ENCODE measurements at regions not wholly inside any gene's neighbourhood (a gene's known extent, or its start where the extent isn't known, plus 50 kb on each side); places are given as distances from the start of the nearest gene placed in this dataset.
"Not testable (repeated sequence)": the region's sequence is repeated elsewhere in the genome, so short reads cannot be mapped to it uniquely, and the experiment has no call there.

DNA sequence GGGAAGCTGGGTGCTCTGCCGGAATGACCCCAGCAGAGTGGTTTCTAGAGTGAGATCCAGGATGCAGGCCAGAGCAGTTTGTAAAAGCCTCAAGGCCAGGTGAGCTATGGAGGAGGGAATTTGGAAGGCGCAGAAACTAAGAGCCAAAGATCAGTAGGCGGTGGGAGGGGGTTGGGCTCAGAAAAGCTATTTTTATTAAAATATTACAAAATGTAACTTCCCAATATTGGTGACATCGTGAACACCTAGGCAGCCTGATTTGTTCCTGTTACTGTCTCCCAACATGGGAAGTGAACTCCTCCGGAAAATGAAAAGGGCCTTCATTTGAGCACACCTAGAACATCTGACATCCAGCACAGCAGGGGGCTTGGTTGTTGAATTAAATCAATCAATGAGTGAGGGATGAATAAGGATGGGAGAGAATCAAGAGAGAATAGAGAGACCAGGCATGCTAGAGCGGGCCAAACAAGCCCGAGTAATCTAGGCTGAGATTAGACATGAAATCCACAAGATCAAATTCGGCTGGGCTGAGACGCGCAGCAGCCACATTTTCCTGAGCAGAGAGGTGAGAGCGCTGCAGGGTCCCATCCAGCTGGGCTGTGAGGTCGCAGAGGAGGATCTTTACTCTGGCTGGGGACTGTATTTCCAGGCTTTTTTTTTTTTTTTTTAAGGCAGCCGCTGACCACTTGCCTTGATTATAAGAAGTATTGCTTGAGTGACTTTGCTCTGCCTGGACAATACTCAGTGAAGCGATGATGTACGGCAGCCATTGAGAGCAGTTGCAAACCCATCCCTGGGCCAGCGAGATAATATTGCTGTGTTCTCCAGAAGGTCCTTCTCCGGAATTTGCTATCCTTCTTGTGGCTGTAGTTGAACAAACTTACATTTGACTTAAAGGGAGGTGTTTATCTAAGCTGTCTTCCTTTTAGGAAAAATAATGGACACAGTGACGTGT is 178.0 kb upstream of the KL start:
- in situ Hi-C loops (cut with HindIII; ENCODE audit: low pct_ligation_motif_present, low sequenced_read_pairs) = no loop called here
- H3K27ac ChIP-seq = no peak overlapping the region
- no peaks in the 10 kb centered on the region for H3K36me3 ChIP-seq (replicated peaks)
- DNase-seq = no peak
- TF ChIP-seq, protein P1, sequence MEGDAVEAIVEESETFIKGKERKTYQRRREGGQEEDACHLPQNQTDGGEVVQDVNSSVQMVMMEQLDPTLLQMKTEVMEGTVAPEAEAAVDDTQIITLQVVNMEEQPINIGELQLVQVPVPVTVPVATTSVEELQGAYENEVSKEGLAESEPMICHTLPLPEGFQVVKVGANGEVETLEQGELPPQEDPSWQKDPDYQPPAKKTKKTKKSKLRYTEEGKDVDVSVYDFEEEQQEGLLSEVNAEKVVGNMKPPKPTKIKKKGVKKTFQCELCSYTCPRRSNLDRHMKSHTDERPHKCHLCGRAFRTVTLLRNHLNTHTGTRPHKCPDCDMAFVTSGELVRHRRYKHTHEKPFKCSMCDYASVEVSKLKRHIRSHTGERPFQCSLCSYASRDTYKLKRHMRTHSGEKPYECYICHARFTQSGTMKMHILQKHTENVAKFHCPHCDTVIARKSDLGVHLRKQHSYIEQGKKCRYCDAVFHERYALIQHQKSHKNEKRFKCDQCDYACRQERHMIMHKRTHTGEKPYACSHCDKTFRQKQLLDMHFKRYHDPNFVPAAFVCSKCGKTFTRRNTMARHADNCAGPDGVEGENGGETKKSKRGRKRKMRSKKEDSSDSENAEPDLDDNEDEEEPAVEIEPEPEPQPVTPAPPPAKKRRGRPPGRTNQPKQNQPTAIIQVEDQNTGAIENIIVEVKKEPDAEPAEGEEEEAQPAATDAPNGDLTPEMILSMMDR (IDR thresholded peaks at IDR 0.05; ENCODE audit: low read depth, low read length, missing control alignments) = no peak
- H3K4me3 ChIP-seq (ENCODE audit: low read depth, low read length) = no peak overlapping the region
- no peaks in the 10 kb centered on the region for H3K27me3 ChIP-seq (replicated peaks)

DNA sequence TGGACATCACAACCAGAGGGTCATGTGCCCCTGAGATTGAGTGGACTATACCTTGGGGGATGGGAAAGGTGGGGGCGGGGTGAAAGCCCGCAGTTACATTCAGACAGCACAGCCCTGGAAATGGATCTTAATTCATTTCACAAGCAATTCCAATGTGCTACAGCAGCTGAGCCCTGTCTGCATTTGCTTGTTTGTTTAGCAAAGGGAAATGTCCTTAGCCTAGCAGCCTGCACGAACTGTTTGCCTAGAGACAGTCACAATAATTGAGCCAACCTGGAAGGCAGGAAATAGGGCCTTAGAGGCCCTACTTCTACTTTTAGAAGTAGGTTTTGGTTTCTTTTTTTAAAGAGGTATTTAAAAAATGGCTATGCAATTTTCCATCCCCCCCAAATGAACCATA is 177.3 kb upstream of the KL start:
- TF ChIP-seq, protein P1 (IDR thresholded peaks at IDR 0.05; ENCODE audit: low read depth, low read length, missing control alignments) = no peak
- in situ Hi-C loops (cut with HindIII; ENCODE audit: low pct_ligation_motif_present, low sequenced_read_pairs) = no loop called here
- H3K27me3 ChIP-seq (replicated peaks) = no peaks in the 10 kb centered on the region
- H3K4me3 ChIP-seq (ENCODE audit: low read depth, low read length) = no peak overlapping the region
- no peak overlapping the region for H3K27ac ChIP-seq
- H3K36me3 ChIP-seq (replicated peaks) = no peaks in the 10 kb centered on the region
- DNase-seq = peak; percentile 14

DNA sequence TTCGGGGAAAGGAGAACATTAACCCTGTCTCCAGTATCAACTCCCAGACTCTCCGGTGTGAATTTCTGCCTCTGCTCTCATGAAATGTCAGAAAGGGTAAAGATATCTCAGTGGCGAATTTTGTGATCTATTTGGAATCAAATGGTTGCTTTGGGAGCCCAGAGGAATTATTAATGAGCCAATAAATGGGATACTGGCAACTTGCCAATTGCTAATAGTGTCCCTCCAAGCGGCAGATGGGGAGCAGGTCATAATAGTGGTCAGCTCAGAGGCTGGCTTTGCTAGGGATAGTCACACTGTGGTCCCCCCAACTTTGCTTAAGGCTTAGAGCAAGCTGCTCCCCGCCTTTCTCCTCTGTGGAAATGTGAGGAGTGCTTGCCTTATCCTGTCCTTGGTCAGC is 176.1 kb upstream of the KL start:
- Histone ChIP-seq H3K36me3 (replicated peaks) (no peaks in the 10 kb centered on the region), H3K4me3 (ENCODE audit: low read depth, low read length) (no peak overlapping the region), H3K27ac (no peak overlapping the region), H3K27me3 (replicated peaks) (no peaks in the 10 kb centered on the region)
- in situ Hi-C loops (cut with HindIII; ENCODE audit: low pct_ligation_motif_present, low sequenced_read_pairs) = no loop called here
- DNase-seq = no peak
- TF ChIP-seq, protein P1 (IDR thresholded peaks at IDR 0.05; ENCODE audit: low read depth, low read length, missing control alignments) = no peak

DNA sequence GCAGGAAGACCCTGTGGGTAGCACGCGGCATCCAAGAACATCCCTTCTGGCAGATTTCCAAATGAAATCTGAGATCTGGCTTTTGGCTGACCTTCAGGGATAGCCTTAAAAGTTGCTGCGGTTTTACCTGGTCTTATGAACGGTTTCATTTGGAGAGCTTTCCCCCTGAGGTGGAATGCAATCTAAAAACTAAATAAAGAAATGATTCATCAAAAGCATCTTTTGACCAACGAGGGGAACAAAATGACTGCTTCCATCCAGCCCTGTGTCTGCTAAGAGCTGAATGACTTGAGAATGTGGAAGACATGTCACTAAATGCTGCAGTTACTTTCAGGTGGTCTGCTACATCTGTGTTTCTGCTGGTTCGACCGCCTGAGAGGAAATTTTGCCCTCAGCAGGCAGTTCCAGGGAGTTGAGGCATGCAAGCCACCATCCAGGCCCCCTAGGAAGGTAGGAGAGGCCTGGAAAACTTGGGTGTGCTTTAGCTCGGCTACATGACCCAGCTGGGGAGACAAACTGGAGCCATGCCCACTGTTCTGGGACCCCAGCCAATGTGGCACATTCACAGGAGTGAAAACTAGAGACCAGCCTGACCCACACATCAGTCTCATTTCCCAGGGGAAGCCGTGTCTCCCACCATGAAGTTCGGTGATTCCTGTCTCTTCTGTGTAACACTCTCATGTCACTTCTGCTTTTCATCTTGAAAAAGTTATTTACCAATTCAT is 175.1 kb upstream of the KL start:
- Histone ChIP-seq H3K4me3 (ENCODE audit: low read depth, low read length) (no peak overlapping the region), H3K27me3 (replicated peaks) (no peaks in the 10 kb centered on the region), H3K36me3 (replicated peaks) (no peaks in the 10 kb centered on the region), H3K27ac (no peak overlapping the region)
- DNase-seq = no peak
- in situ Hi-C loops (cut with HindIII; ENCODE audit: low pct_ligation_motif_present, low sequenced_read_pairs) = no loop called here
- TF ChIP-seq, protein P1 (IDR thresholded peaks at IDR 0.05; ENCODE audit: low read depth, low read length, missing control alignments) = no peak

DNA sequence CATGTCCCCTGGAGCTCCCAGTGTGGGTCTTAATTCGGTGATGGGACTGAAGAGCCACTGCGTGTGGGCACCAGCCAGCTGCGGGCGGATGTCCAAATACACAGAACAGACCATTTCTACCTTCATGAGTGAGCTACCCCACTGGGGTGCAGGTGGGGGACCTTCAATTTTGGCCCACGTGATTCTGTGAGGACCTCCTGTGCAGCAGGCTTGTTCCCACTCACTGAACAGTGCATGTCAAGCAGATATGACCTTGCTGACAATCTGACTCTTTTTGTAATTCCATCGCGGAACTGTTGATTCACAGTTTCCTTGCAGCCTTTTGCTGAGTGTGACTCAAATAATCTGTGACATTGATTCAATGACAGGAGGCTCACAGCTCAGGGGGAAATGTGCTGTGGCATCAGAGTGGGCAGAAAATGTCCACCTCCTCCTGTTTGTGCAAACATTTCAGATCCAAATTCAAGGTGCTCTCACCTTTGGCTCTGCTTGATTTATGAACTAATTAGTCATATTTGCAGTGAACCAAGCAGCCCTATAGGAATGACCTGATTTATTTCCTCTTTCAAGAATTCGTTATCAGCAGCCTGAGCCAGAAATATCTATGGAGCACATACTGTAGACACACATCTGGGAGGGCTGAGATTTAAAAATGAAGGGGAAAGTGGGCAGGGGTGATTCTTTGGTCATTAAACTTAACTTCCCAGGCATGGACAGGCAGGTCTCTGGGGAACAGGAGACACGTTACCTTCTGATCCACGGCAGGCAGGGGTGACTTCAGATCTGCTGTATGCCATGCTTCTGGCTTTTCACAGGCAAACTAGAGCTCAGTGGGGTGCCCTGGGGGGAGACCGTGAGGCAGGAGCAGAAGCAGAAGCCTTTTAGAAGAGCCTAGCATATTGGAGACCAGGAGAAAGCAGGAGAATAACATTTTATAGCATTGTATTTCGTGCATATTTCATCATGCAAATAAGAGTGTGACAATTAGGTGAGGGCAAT is 170.0 kb upstream of the KL start:
- Histone ChIP-seq H3K27ac (no peak overlapping the region), H3K4me3 (ENCODE audit: low read depth, low read length) (no peak overlapping the region), H3K27me3 (replicated peaks) (no peaks in the 10 kb centered on the region), H3K36me3 (replicated peaks) (no peaks in the 10 kb centered on the region)
- no peak for DNase-seq
- TF ChIP-seq, protein P1 (IDR thresholded peaks at IDR 0.05; ENCODE audit: low read depth, low read length, missing control alignments) = no peak
- in situ Hi-C loops (cut with HindIII; ENCODE audit: low pct_ligation_motif_present, low sequenced_read_pairs) = no loop called here

DNA sequence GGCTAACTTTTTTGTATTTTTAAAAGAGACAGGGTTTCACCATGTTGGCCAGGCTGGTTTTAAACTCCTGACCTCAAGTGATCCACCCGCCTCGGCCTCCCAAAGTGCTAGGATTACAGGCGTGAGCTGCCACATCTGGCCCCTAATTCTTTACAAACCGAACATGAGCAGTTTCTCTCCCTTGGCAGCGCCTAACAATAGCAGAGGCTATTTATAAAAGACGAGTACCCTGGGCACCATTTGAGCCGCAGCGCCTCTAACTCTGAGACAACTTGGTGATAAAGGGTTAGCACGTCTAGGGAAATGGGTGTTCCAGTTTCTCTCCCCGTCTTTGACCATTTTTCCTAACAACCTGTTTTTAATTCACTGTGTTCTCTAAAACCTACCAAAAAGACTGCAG is 168.2 kb upstream of the KL start:
- H3K36me3 ChIP-seq (replicated peaks); in situ Hi-C loops (cut with HindIII; ENCODE audit: low pct_ligation_motif_present, low sequenced_read_pairs); H3K27ac ChIP-seq; H3K4me3 ChIP-seq (ENCODE audit: low read depth, low read length); DNase-seq; H3K27me3 ChIP-seq (replicated peaks): not testable (repeated sequence)

All from brain microvascular endothelial cell (primary cell).